ENCODE measurements at regions not wholly inside any gene's neighbourhood (a gene's known extent, or its start where the extent isn't known, plus 50 kb on each side); places are given as distances from the start of the nearest gene placed in this dataset.

DNA sequence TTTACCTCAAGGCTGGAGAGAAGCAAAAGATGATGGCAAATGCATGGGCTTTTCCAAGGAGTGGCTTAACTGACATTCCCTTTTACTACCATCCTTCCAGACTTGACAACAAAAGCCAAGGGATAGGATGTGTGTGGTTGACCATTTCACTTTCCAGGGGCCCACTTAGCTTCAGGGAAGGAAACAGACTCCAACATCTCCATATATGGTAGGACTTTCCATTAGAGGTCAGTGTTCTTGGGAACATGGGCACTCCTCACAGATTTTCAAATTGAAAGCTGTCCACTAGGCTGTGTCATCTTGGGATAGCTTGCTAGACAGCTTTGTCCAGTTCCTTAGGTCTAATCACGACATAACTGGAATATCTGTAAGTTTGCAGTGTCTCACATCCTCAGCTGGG is 118.1 kb upstream of the NAMPT start:
- no peak overlapping the region for H3K4me3 ChIP-seq (ENCODE audit: low read depth, low read length)
- DNase-seq (ENCODE audit: low read depth) = no peak
- TF ChIP-seq, protein P1, sequence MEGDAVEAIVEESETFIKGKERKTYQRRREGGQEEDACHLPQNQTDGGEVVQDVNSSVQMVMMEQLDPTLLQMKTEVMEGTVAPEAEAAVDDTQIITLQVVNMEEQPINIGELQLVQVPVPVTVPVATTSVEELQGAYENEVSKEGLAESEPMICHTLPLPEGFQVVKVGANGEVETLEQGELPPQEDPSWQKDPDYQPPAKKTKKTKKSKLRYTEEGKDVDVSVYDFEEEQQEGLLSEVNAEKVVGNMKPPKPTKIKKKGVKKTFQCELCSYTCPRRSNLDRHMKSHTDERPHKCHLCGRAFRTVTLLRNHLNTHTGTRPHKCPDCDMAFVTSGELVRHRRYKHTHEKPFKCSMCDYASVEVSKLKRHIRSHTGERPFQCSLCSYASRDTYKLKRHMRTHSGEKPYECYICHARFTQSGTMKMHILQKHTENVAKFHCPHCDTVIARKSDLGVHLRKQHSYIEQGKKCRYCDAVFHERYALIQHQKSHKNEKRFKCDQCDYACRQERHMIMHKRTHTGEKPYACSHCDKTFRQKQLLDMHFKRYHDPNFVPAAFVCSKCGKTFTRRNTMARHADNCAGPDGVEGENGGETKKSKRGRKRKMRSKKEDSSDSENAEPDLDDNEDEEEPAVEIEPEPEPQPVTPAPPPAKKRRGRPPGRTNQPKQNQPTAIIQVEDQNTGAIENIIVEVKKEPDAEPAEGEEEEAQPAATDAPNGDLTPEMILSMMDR (IDR thresholded peaks at IDR 0.05; ENCODE audit: control insufficient read depth, extremely low read depth, insufficient read depth) = no peak

DNA sequence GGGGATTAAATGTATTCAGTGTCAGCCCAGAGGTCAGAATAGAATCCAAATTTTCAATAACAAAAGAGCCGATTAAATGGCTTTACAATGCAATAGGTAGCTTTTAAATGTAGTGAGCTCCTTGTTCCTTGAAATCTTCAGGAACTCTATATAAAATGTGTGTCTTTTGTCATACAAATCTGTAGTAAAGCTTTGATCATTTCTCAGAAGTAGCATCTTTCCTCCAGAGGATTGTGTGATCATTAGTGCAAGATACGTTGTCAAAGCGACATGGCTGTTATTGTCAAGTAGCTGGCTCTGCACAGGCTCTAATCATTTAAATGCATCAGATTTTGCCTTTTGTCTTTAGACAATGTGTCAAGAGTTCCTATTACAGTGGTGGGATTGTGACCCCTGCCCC is 116.1 kb upstream of the NAMPT start:
- TF ChIP-seq, protein P1 (IDR thresholded peaks at IDR 0.05; ENCODE audit: control insufficient read depth, extremely low read depth, insufficient read depth) = no peak
- no peak overlapping the region for H3K4me3 ChIP-seq (ENCODE audit: low read depth, low read length)
- no peak for DNase-seq (ENCODE audit: low read depth)

DNA sequence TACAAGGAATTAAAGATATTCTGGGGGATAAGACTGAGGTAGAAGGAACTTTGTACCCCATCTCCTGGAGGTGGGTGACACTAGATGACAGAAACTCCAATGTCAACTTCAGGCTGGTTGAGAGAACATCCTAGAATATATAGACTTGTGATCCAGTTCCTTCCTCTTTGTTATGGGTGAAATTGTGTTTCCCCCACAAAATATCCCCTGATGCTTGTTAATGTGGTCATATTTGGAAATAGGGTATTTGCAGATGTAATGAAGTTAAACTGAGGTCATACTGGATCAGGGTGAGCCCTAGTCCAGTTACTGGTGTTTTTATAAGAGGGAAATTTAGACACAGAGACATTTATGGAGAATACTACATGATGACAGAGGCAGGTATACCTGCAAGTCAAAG is 114.0 kb upstream of the NAMPT start:
- DNase-seq (ENCODE audit: low read depth) = no peak
- TF ChIP-seq, protein P1 (IDR thresholded peaks at IDR 0.05; ENCODE audit: control insufficient read depth, extremely low read depth, insufficient read depth) = no peak
- H3K4me3 ChIP-seq (ENCODE audit: low read depth, low read length) = no peak overlapping the region

DNA sequence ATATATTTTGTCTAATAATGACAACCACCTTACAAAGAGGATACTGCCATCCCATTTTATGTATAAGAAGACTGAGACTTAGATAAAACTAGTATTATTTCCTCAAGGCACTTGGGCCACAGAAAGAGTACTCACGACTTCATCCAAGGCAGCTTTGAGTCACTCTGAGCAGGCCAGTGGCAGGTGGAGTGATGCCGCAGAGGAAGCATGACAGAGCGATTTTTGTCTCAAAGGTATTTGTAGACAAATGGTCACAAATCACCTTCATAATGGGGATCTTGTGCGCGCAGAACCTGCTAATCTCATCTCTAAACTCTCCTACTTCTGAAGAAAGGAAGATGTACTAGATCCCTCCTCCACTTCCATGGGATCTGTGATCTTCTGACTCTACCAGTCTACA is 113.2 kb upstream of the NAMPT start:
- no peak for DNase-seq (ENCODE audit: low read depth)
- TF ChIP-seq, protein P1 (IDR thresholded peaks at IDR 0.05; ENCODE audit: control insufficient read depth, extremely low read depth, insufficient read depth) = no peak

DNA sequence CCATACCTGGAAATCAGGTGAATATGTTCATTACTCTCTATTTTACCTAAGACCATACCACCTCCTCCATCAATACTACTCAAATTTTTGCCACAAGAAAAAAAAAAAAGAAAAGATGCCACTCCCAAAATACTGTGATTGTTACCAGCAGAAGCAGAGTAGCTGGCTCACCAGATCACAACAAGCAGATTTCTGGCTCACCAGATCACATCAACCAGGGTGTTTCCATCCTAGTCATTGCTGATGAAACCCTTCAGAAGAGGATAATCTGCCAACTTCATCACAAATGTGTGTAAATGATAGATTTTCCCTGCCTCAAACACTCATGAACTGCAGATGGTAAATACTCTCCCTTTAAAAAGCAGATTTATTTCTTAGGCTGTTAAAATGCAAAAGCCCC is 109.7 kb upstream of the NAMPT start:
- no peak overlapping the region for H3K4me3 ChIP-seq (ENCODE audit: low read depth, low read length)
- TF ChIP-seq, protein P1 (IDR thresholded peaks at IDR 0.05; ENCODE audit: control insufficient read depth, extremely low read depth, insufficient read depth) = no peak
- no peak for DNase-seq (ENCODE audit: low read depth)

More for the DNA sequence above, 113.2 kb upstream of the NAMPT start:
- no peak overlapping the region for H3K4me3 ChIP-seq (ENCODE audit: low read depth, low read length)

DNA sequence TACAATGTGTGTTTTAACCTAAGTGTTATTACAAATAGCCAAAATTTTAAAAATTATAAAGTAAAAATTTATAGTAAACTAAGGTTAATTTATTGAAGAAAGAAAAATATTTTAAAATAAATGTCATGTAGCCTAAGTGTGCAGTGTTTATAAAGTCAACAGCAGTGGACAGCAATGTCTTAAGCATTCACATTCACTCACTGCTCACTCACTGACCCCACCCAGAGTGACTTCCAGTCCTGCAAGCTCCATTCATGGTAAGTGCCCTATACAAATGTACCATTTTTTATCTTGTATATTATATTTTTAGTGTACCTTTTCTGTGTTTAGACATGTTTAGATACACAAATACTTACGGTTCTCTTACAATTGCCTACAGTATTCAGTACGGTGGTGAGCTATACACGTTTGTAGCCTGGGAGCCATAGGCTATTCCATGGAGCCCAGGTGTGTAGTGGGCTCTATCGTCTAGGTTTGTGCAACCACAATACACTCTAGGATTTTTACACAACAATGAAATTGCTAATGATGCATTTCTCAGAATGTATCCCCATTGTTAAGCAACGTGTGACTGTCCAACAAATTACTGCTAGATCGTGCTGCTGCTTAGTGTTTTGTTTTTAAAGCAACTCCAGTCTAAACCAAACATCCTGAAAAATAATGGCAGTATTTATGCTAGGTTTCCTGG is 108.9 kb upstream of the NAMPT start:
- H3K4me3 ChIP-seq (ENCODE audit: low read depth, low read length) = no peak overlapping the region
- no peak for DNase-seq (ENCODE audit: low read depth)
- TF ChIP-seq, protein P1 (IDR thresholded peaks at IDR 0.05; ENCODE audit: control insufficient read depth, extremely low read depth, insufficient read depth) = no peak

DNA sequence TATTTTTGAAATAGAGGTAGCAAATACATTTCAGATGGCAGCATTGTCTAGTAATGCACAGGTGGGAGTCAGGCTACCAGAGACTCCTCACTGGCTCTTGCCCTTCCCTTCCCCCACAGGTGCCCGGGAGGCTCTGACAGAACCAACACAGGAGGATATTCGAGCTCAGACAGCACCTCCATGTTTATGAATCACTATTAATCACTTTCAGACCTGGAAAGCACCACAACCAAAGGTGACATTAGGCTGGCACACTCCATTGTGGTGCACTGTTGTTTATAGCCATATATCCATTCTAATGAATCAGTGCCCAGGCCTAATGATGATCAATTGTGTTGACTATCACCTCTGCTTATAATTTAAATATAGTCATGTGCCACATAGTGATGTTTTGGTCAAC is 107.8 kb upstream of the NAMPT start:
- no peak overlapping the region for H3K4me3 ChIP-seq (ENCODE audit: low read depth, low read length)
- DNase-seq (ENCODE audit: low read depth) = no peak
- TF ChIP-seq, protein P1 (IDR thresholded peaks at IDR 0.05; ENCODE audit: control insufficient read depth, extremely low read depth, insufficient read depth) = no peak

Data from LNCaP clone FGC (cell line).